GM19455 (cell line): ENCODE measurements at regions not wholly inside any gene's neighbourhood (a gene's known extent, or its start where the extent isn't known, plus 50 kb on each side); places are given as distances from the start of the nearest gene placed in this dataset.

ENCODE experiments used
- ATAC-seq: cut with Tn5 transposase; IDR thresholded peaks from one replicate; pipeline ENCODE4 v1.9.1; 2021; ENCODE audit not compliant: unreplicated experiment

- ATAC-seq, result no peak
Measured at GRCh38 chr12:124241776-124242528, 52.9 kb upstream of the RFLNA start.

GRCh38 chr12:124242529-124243065, 52.3 kb upstream of the RFLNA start:
- no peak for ATAC-seq

GRCh38 chr12:124243936-124244335, 51.0 kb upstream of the RFLNA start:
- ATAC-seq, result no peak
